Trophoblast cell (in vitro differentiated cells and primary cell): ENCODE measurements at regions not wholly inside any gene's neighbourhood (a gene's known extent, or its start where the extent isn't known, plus 50 kb on each side); places are given as distances from the start of the nearest gene placed in this dataset.
A peak's percentile ranks its signal among the peaks of the same experiment; 100 is the strongest.

Experiments used
- DNase-seq, 2 donors: peaks; one replicate each; pipeline ENCODE4 v3.0.0-alpha.2; 2016
- H2AFZ ChIP-seq: 2 replicates; pipeline ENCODE4 v1.6.1; 2013; ENCODE audit warnings: low read length, moderate library complexity, mild to moderate bottlenecking; ENCODE audit not compliant: insufficient read depth, poor library complexity
- H2AK5ac ChIP-seq: 2 replicates; pipeline ENCODE4 v1.6.1; 2013; ENCODE audit warnings: mild to moderate bottlenecking, low read length
- H2BK120ac ChIP-seq: 2 replicates; pipeline ENCODE4 v1.6.1; 2013; ENCODE audit warnings: low read length, mild to moderate bottlenecking, moderate library complexity; ENCODE audit not compliant: insufficient read depth, poor library complexity
- H2BK12ac ChIP-seq: 2 replicates; pipeline ENCODE4 v1.6.1; 2013; ENCODE audit warnings: mild to moderate bottlenecking, low read length, moderate library complexity
- H2BK5ac ChIP-seq: 2 replicates; pipeline ENCODE4 v1.6.1; 2013; ENCODE audit warnings: low read length, low read depth, moderate library complexity, mild to moderate bottlenecking; ENCODE audit not compliant: poor library complexity
- H3K14ac ChIP-seq: 2 replicates; pipeline ENCODE4 v1.6.1; 2013; ENCODE audit warnings: mild to moderate bottlenecking, low read length
- H3K18ac ChIP-seq: 2 replicates; pipeline ENCODE4 v1.6.1; 2013; ENCODE audit warnings: mild to moderate bottlenecking, low read length
- H3K23ac ChIP-seq: 2 replicates; pipeline ENCODE4 v1.6.1; 2013; ENCODE audit warnings: low read length
- H3K27ac ChIP-seq: 2 replicates; pipeline ENCODE4 v1.5.1; 2013; ENCODE audit warnings: low read depth, mild to moderate bottlenecking, inconsistent platforms, low read length, moderate library complexity
- H3K27me3 ChIP-seq: 2 replicates; pipeline ENCODE4 v1.6.1; 2013; ENCODE audit warnings: inconsistent platforms, mild to moderate bottlenecking, low read length, moderate library complexity; ENCODE audit not compliant: insufficient read depth
- H3K36me3 ChIP-seq, 2 experiments: 1 replicate in 1 of 2; 2 replicates in 1 of 2; pipeline ENCODE4 v1.6.1; 2013; ENCODE audit warnings: low read length in 2 of 2, mild to moderate bottlenecking in 2 of 2, moderate library complexity in 1 of 2; ENCODE audit not compliant: insufficient read depth in 2 of 2, control insufficient read depth in 1 of 2
- H3K4ac ChIP-seq: 2 replicates; pipeline ENCODE4 v1.6.1; 2013; ENCODE audit warnings: low read depth, mild to moderate bottlenecking, low read length, moderate library complexity
- H3K4me1 ChIP-seq, 2 experiments: 1 replicate in 1 of 2; 2 replicates in 1 of 2; pipeline ENCODE4 v1.6.1; 2013; ENCODE audit warnings: low read length in 2 of 2, mild to moderate bottlenecking in 2 of 2, moderate library complexity in 1 of 2; ENCODE audit not compliant: insufficient read depth in 2 of 2, control insufficient read depth in 1 of 2
- H3K4me2 ChIP-seq: 2 replicates; pipeline ENCODE4 v1.6.1; 2013; ENCODE audit warnings: inconsistent platforms, mild to moderate bottlenecking, low read length, moderate library complexity
- H3K4me3 ChIP-seq: 2 replicates; pipeline ENCODE4 v1.5.1; 2013; ENCODE audit warnings: mild to moderate bottlenecking, low read depth, low read length, inconsistent platforms
- H3K79me1 ChIP-seq: one replicate; pipeline ENCODE4 v1.6.1; 2013; ENCODE audit warnings: low read length
- H3K79me2 ChIP-seq: 2 replicates; pipeline ENCODE4 v1.6.1; 2013; ENCODE audit warnings: low read length, mild to moderate bottlenecking; ENCODE audit not compliant: control insufficient read depth, insufficient read depth, poor library complexity
- H3K9ac ChIP-seq: 2 replicates; pipeline ENCODE4 v1.6.1; 2013; ENCODE audit warnings: mild to moderate bottlenecking, low read length
- H3K9me3 ChIP-seq: 2 replicates; pipeline ENCODE4 v1.6.1; 2013; ENCODE audit warnings: low read depth, mild to moderate bottlenecking, control low read depth, inconsistent platforms, low read length; ENCODE audit not compliant: insufficient read depth
- H4K12ac ChIP-seq: 2 replicates; pipeline ENCODE4 v1.6.1; 2013; ENCODE audit warnings: low read depth, mild to moderate bottlenecking, low read length, moderate library complexity
- H4K8ac ChIP-seq: 2 replicates; pipeline ENCODE4 v1.6.1; 2013; ENCODE audit warnings: low read depth, mild to moderate bottlenecking, low read length, moderate library complexity
- H4K91ac ChIP-seq: one replicate; pipeline ENCODE4 v1.6.1; 2013; ENCODE audit warnings: low read depth, mild to moderate bottlenecking, low read length, moderate library complexity
- WGBS: extraction: QIAGEN DNeasy Blood & Tissue Kit; methylation state at CpG from one replicate; pipeline ENCODE4 v1.1.7; 2013; ENCODE audit warnings: missing lambda C conversion rate; ENCODE audit not compliant: insufficient read length, insufficient coverage; ENCODE audit errors: extremely low coverage; 5-methylcytosine and 5-hydroxymethylcytosine counted together

- no peak overlapping the region for H3K4ac ChIP-seq
- H3K9ac ChIP-seq = no peak overlapping the region
- no peak overlapping the region for H3K23ac ChIP-seq
- H4K91ac ChIP-seq = no peak overlapping the region
- no peak overlapping the region for H3K27ac ChIP-seq
- H2AK5ac ChIP-seq = no peak overlapping the region
- no peaks in the 10 kb centered on the region for H3K79me1 ChIP-seq
- H3K79me2 ChIP-seq = no peaks in the 10 kb centered on the region
- no CpG with 5 or more reads among the region's 8 CpGs for WGBS
- peak in 1 of 2 donors; percentile 1 for DNase-seq
- H2BK12ac ChIP-seq = no peak overlapping the region
- H3K36me3 ChIP-seq = no peaks in the 10 kb centered on the region
- H4K12ac ChIP-seq = no peak overlapping the region
- no peak overlapping the region for H3K18ac ChIP-seq
- no peak overlapping the region for H3K4me3 ChIP-seq
- no peak overlapping the region for H3K14ac ChIP-seq
- H3K27me3 ChIP-seq = no peaks in the 10 kb centered on the region
- no peaks in the 10 kb centered on the region for H3K9me3 ChIP-seq
- H2BK120ac ChIP-seq = no peak overlapping the region
- no peaks in the 10 kb centered on the region for H3K4me1 ChIP-seq
- no peak overlapping the region for H2BK5ac ChIP-seq
- no peak overlapping the region for H2AFZ ChIP-seq
- no peak overlapping the region for H4K8ac ChIP-seq
- no peak overlapping the region for H3K4me2 ChIP-seq
Observed at GRCh38 chr5:4411664-4412063, 728.5 kb upstream of the ADAMTS16 start.

- H3K27me3 ChIP-seq = no peaks in the 10 kb centered on the region
- H2BK120ac ChIP-seq = no peak overlapping the region
- no peaks in the 10 kb centered on the region for H3K36me3 ChIP-seq
- no peak overlapping the region for H3K14ac ChIP-seq
- no peaks in the 10 kb centered on the region for H3K79me2 ChIP-seq
- H2BK12ac ChIP-seq = no peak overlapping the region
- H3K4me1 ChIP-seq = no peaks in the 10 kb centered on the region
- H3K4me2 ChIP-seq = no peak overlapping the region
- H4K8ac ChIP-seq = no peak overlapping the region
- no peaks in the 10 kb centered on the region for H3K9me3 ChIP-seq
- no peak overlapping the region for H2AK5ac ChIP-seq
- no peak overlapping the region for H3K23ac ChIP-seq
- no peak overlapping the region for H4K91ac ChIP-seq
- H3K27ac ChIP-seq = no peak overlapping the region
- no peak overlapping the region for H3K9ac ChIP-seq
- no peak overlapping the region for H3K4ac ChIP-seq
- DNase-seq = no peak
- no peak overlapping the region for H3K4me3 ChIP-seq
- no CpG with 5 or more reads among the region's 8 CpGs for WGBS
- H4K12ac ChIP-seq = no peak overlapping the region
- no peaks in the 10 kb centered on the region for H3K79me1 ChIP-seq
- no peak overlapping the region for H3K18ac ChIP-seq
- no peak overlapping the region for H2BK5ac ChIP-seq
- no peak overlapping the region for H2AFZ ChIP-seq
Observed at GRCh38 chr5:4413996-4414395, 726.1 kb upstream of the ADAMTS16 start.

- H3K4ac ChIP-seq = no peak overlapping the region
- H3K23ac ChIP-seq = no peak overlapping the region
- no peak overlapping the region for H3K14ac ChIP-seq
- no peak overlapping the region for H2AFZ ChIP-seq
- no peak overlapping the region for H3K4me2 ChIP-seq
- no peak overlapping the region for H2BK5ac ChIP-seq
- no peaks in the 10 kb centered on the region for H3K36me3 ChIP-seq
- no peak overlapping the region for H2BK12ac ChIP-seq
- DNase-seq = no peak
- no peaks in the 10 kb centered on the region for H3K79me1 ChIP-seq
- H3K79me2 ChIP-seq = no peaks in the 10 kb centered on the region
- no peaks in the 10 kb centered on the region for H3K27me3 ChIP-seq
- H3K4me1 ChIP-seq = no peaks in the 10 kb centered on the region
- WGBS = no CpG with 5 or more reads among the region's 2 CpGs
- H3K9ac ChIP-seq = no peak overlapping the region
- no peak overlapping the region for H4K8ac ChIP-seq
- peaks cover 2% of the 10 kb centered on the region for H3K9me3 ChIP-seq
- no peak overlapping the region for H3K18ac ChIP-seq
- H3K27ac ChIP-seq = no peak overlapping the region
- no peak overlapping the region for H2AK5ac ChIP-seq
- no peak overlapping the region for H4K12ac ChIP-seq
- no peak overlapping the region for H4K91ac ChIP-seq
- no peak overlapping the region for H2BK120ac ChIP-seq
- H3K4me3 ChIP-seq = no peak overlapping the region
Observed at GRCh38 chr5:4418084-4418483, 722.0 kb upstream of the ADAMTS16 start.

GRCh38 chr5:4419281-4419680, 720.8 kb upstream of the ADAMTS16 start:
- H3K79me2 ChIP-seq = no peaks in the 10 kb centered on the region
- no peak overlapping the region for H2AK5ac ChIP-seq
- DNase-seq = no peak
- no peaks in the 10 kb centered on the region for H3K4me1 ChIP-seq
- no peak overlapping the region for H3K27ac ChIP-seq
- no peak overlapping the region for H4K91ac ChIP-seq
- no peak overlapping the region for H3K4me2 ChIP-seq
- no peak overlapping the region for H3K18ac ChIP-seq
- no peak overlapping the region for H2AFZ ChIP-seq
- no peak overlapping the region for H3K4ac ChIP-seq
- no peak overlapping the region for H3K9ac ChIP-seq
- H3K9me3 ChIP-seq = peaks cover 2% of the 10 kb centered on the region
- no peak overlapping the region for H3K4me3 ChIP-seq
- no peak overlapping the region for H4K8ac ChIP-seq
- no peak overlapping the region for H2BK12ac ChIP-seq
- no peak overlapping the region for H3K23ac ChIP-seq
- no CpG with 5 or more reads among the region's 8 CpGs for WGBS
- no peaks in the 10 kb centered on the region for H3K27me3 ChIP-seq
- no peak overlapping the region for H3K14ac ChIP-seq
- no peaks in the 10 kb centered on the region for H3K79me1 ChIP-seq
- no peaks in the 10 kb centered on the region for H3K36me3 ChIP-seq
- no peak overlapping the region for H4K12ac ChIP-seq
- no peak overlapping the region for H2BK5ac ChIP-seq
- no peak overlapping the region for H2BK120ac ChIP-seq
